B cell (primary cell): ENCODE measurements at regions not wholly inside any gene's neighbourhood (a gene's known extent, or its start where the extent isn't known, plus 50 kb on each side); places are given as distances from the start of the nearest gene placed in this dataset.

Experiments
- ATAC-seq: fragments of 200-7000 bp; cut with Tn5 transposase; one replicate; pipeline ENCODE4 v1.10.0; 2021; ENCODE audit warnings: low read depth, mild to moderate bottlenecking, moderate number of reproducible peaks, moderate library complexity
- CTCF ChIA-PET: fragments of 350-600 bp; sonication (Branson Sonifier 250); formaldehyde crosslinking; loops from one replicate; lab custom pipeline; 2021; ENCODE audit warnings: antibody characterized with exemption, inconsistent platforms; lab: Charles Lee
- POLR2A ChIA-PET: fragments of 350-600 bp; sonication (Branson Sonifier 250); formaldehyde crosslinking; loops from one replicate; lab custom pipeline; 2021; ENCODE audit warnings: antibody characterized with exemption; lab: Charles Lee
- DNase-seq: peaks from one replicate; pipeline ENCODE4 v3.0.0; 2013
- H2AFZ ChIP-seq: 2 replicates; pipeline ENCODE4 v1.6.1; 2012; ENCODE audit warnings: mild to moderate bottlenecking, low read depth, low read length; ENCODE audit not compliant: insufficient read depth, poor library complexity, severe bottlenecking
- H3K27ac ChIP-seq, 2 donors: 1 replicate in 1 of 2; 2 replicates in 1 of 2; pipeline ENCODE4 v1.5.1; 2012 to 2013; ENCODE audit warnings: low read length in 2 of 2, mild to moderate bottlenecking in 2 of 2, moderate library complexity in 1 of 2
- H3K27me3 ChIP-seq, 4 experiments: fragments of 200-600 bp in 1 of 4; sonication (generic) in 1 of 4; replicated peaks in 1 of 4; 1 replicate in 2 of 4; 2 replicates in 2 of 4; pipeline versions ENCODE4 v1.6.1 to v1.7.0; 2013 to 2016; ENCODE audit warnings: low read length in 3 of 4, mild to moderate bottlenecking in 2 of 4, mixed read lengths in 1 of 4, moderate library complexity in 1 of 4; ENCODE audit not compliant: insufficient read depth in 4 of 4, control insufficient read depth in 3 of 4; ENCODE audit errors: control extremely low read depth in 1 of 4
- H3K36me3 ChIP-seq, 2 experiments: replicated peaks in 1 of 2; 1 replicate in 1 of 2; 2 replicates in 1 of 2; pipeline versions ENCODE4 v1.6.1 to v1.7.1; 2013; ENCODE audit warnings: low read length in 1 of 2; ENCODE audit not compliant: insufficient read depth in 2 of 2, control insufficient read depth in 1 of 2; ENCODE audit errors: control extremely low read depth in 1 of 2, extremely low read depth in 1 of 2
- H3K4me1 ChIP-seq, 2 donors: fragments of 200-600 bp in 1 of 2; sonication (generic) in 1 of 2; 1 replicate in 1 of 2; 2 replicates in 1 of 2; pipeline versions ENCODE4 v1.5.1 to v1.6.1; 2013 to 2017; ENCODE audit warnings: low read length in 2 of 2; ENCODE audit not compliant: control insufficient read depth in 2 of 2, insufficient read depth in 2 of 2
- H3K4me2 ChIP-seq: replicated peaks from 2 replicates; pipeline ENCODE3; 2012; ENCODE audit warnings: mild to moderate bottlenecking, low read depth, low read length; ENCODE audit not compliant: poor library complexity, severe bottlenecking
- H3K4me3 ChIP-seq, 5 experiments: fragments of 200-600 bp in 1 of 5; sonication (generic) in 1 of 5; 1 replicate in 3 of 5; 2 replicates in 2 of 5; pipeline versions ENCODE4 v1.5.1 to v1.7.0; 2011 to 2016; ENCODE audit warnings: low read length in 4 of 5, mild to moderate bottlenecking in 4 of 5, low read depth in 2 of 5, control low read depth in 1 of 5, moderate library complexity in 1 of 5; ENCODE audit not compliant: insufficient read depth in 1 of 5; ENCODE audit errors: control extremely low read depth in 1 of 5, extremely low read depth in 1 of 5
- H3K79me2 ChIP-seq: fragments of 200-600 bp; sonication (generic); one replicate; pipeline ENCODE4 v1.6.0; 2016; ENCODE audit warnings: low read length; ENCODE audit not compliant: control insufficient read depth, insufficient read depth
- H3K9ac ChIP-seq: fragments of 200-600 bp; sonication (generic); 2 replicates; pipeline ENCODE4 v1.6.1; 2017; ENCODE audit warnings: mild to moderate bottlenecking, low read length, moderate library complexity
- H3K9me3 ChIP-seq, 3 donors: one replicate each; pipeline versions ENCODE4 v1.6.1 to v1.7.1; 2013; ENCODE audit warnings: low read length in 2 of 3; ENCODE audit not compliant: control insufficient read depth in 2 of 3, insufficient read depth in 1 of 3; ENCODE audit errors: control extremely low read depth in 1 of 3
- H4K20me1 ChIP-seq: 2 replicates; pipeline ENCODE4 v1.6.0; 2012; ENCODE audit warnings: mild to moderate bottlenecking, low read length; ENCODE audit not compliant: insufficient read depth, control insufficient read depth, poor library complexity, severe bottlenecking
- H3K27ac Mint-ChIP-seq: one replicate; pipeline ENCODE4 v1.8.0; 2021; ENCODE audit warnings: mixed read lengths
- H3K27me3 Mint-ChIP-seq: one replicate; pipeline ENCODE4 v1.8.0; 2021; ENCODE audit warnings: mixed read lengths
- H3K4me1 Mint-ChIP-seq: one replicate; pipeline ENCODE4 v1.8.0; 2021; ENCODE audit warnings: mixed read lengths
- H3K4me3 Mint-ChIP-seq: one replicate; pipeline ENCODE4 v1.8.0; 2021; ENCODE audit warnings: mixed read lengths
- H3K9me3 Mint-ChIP-seq: one replicate; pipeline ENCODE4 v1.8.0; 2022; ENCODE audit warnings: mixed read lengths; ENCODE audit not compliant: insufficient read depth
- EZH2 ChIP-seq: IDR thresholded peaks from 2 replicates; pipeline ENCODE4 v1.6.1; 2012; ENCODE audit warnings: borderline replicate concordance, low read depth, mild to moderate bottlenecking, moderate library complexity, low read length; ENCODE audit not compliant: insufficient read depth, poor library complexity, severe bottlenecking
- WGBS: methylation state at CpG from one replicate; pipeline ENCODE4 v1.1.5; 2013; ENCODE audit warnings: missing lambda C conversion rate; ENCODE audit not compliant: insufficient coverage; 5-methylcytosine and 5-hydroxymethylcytosine counted together
- intact Hi-C: fragments of 100-400 bp; cut with micrococcal nuclease; formaldehyde crosslinking; loops from one replicate; pipeline ENCODE4 v1.10.0; 2022
- TF ChIP-seq, protein P1 (sequence below): fragments of 200-600 bp; IDR thresholded peaks from one replicate; pipeline ENCODE4 v1.8.0; 2022; ENCODE audit warnings: antibody characterized with exemption, mild to moderate bottlenecking

DNA sequence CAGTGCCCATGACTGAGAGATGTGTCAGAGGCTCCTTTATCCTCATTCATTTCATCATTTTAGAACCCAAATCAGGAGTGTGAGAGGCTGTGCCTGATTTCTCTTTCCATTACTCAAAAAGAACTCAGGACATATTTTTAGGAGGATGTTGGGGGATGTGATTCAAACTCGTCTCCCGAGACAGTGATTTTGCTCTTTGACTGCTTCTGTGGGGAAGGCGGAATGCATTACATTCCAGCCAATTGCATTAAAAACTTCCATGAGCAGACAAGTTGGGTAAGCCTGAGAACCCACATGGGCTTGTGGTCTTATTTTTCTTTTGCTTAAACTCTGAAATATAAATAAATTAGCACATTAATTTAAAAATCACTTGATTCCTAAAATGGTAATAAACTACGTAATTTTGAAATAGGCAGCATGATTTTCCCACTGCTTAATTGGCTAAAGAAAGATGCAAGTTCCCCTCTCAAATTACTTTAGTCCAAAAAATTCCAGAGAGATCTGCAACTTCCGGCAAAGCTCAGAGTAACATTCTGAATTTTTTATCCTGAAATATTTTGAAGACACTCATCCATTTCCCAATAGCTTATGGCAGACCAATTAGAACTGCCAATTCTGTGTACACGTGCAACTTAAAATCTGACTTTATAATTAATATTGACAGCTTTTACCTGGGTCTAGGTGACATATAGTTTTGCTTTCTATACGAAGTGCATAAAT is 185.6 kb downstream of the C7orf25 start:
- Mint-ChIP-seq H3K27ac (no peak overlapping the region), H3K27me3 (peaks cover 5% of the 10 kb centered on the region), H3K9me3 (no peaks in the 10 kb centered on the region), H3K4me1 (no peaks in the 10 kb centered on the region), H3K4me3 (no peak overlapping the region)
- Histone ChIP-seq H3K9me3 (no peaks in the 10 kb centered on the region), H3K4me3 (no peak overlapping the region), H4K20me1 (no peaks in the 10 kb centered on the region), H3K4me1 (no peaks in the 10 kb centered on the region), H3K9ac (no peak overlapping the region), H3K27me3 (peaks cover 0 to 5% (median 0%) of the 10 kb centered on the region in 4 experiments), H3K27ac (no peak overlapping the region), H3K79me2 (no peaks in the 10 kb centered on the region), H3K36me3 (no peaks in the 10 kb centered on the region), H3K4me2 (no peak overlapping the region), H2AFZ (no peak overlapping the region)
- WGBS, result 90% methylated on average over 2 of the region's 7 CpGs
- ChIA-PET CTCF (interaction anchor here (1.5 kb wide), 1 partner anchor 20 kb away, joined by 3 read pairs; no protein-coding TSS in a partner anchor), POLR2A (no interaction called here)
- intact Hi-C loops, result no loop called here
- ATAC-seq (no peak), DNase-seq (no peak)
- no peak for TF ChIP-seq EZH2
- TF ChIP-seq, protein P1, sequence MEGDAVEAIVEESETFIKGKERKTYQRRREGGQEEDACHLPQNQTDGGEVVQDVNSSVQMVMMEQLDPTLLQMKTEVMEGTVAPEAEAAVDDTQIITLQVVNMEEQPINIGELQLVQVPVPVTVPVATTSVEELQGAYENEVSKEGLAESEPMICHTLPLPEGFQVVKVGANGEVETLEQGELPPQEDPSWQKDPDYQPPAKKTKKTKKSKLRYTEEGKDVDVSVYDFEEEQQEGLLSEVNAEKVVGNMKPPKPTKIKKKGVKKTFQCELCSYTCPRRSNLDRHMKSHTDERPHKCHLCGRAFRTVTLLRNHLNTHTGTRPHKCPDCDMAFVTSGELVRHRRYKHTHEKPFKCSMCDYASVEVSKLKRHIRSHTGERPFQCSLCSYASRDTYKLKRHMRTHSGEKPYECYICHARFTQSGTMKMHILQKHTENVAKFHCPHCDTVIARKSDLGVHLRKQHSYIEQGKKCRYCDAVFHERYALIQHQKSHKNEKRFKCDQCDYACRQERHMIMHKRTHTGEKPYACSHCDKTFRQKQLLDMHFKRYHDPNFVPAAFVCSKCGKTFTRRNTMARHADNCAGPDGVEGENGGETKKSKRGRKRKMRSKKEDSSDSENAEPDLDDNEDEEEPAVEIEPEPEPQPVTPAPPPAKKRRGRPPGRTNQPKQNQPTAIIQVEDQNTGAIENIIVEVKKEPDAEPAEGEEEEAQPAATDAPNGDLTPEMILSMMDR, result no peak

DNA sequence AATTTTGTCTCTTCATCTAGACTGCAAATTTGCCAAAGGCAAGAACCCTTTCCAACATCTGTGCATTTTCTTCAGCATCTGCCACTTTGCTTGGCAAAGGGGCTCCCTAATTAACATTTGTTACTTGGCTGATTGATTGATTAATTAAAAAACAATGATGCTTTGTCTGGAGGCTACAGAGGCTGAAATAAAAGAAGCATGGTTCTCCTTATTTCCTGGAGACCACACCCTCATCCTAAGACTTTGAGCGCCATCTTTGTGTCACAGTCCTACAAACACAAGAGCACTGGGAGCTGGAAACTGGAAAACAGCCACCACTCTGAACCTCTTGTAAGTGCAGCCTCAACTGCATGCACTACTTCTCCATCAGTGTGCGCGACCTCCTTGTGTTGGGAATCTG is 189.2 kb downstream of the C7orf25 start:
- Histone ChIP-seq H3K4me1 (no peaks in the 10 kb centered on the region), H3K27ac (no peak overlapping the region), H3K4me2 (no peak overlapping the region), H3K4me3 (no peak overlapping the region), H3K27me3 (peaks cover 0 to 5% (median 0%) of the 10 kb centered on the region in 4 experiments), H2AFZ (no peak overlapping the region), H3K36me3 (no peaks in the 10 kb centered on the region), H3K9me3 (peaks cover 0 to 5% (median 0%) of the 10 kb centered on the region in 3 donors), H3K9ac (no peak overlapping the region), H3K79me2 (no peaks in the 10 kb centered on the region), H4K20me1 (no peaks in the 10 kb centered on the region)
- H3K9me3 Mint-ChIP-seq, result no peaks in the 10 kb centered on the region
- ChIA-PET CTCF (interaction anchor here (1.1 kb wide), 1 partner anchor 22 kb away, joined by 3 read pairs; no protein-coding TSS in a partner anchor), POLR2A (no interaction called here)
- WGBS, result 90% methylated on average over 3 of the region's 3 CpGs
- H3K27ac Mint-ChIP-seq, result no peak overlapping the region
- no peak for DNase-seq
- no peak overlapping the region for H3K4me3 Mint-ChIP-seq
- H3K4me1 Mint-ChIP-seq, result no peaks in the 10 kb centered on the region
- H3K27me3 Mint-ChIP-seq, result peaks cover 5% of the 10 kb centered on the region
- ATAC-seq, result no peak
- intact Hi-C loops, result no loop called here
- TF ChIP-seq, protein P1, result no peak
- TF ChIP-seq EZH2, result no peak
